HUES48 (cell line): ENCODE measurements at regions not wholly inside any gene's neighbourhood (a gene's known extent, or its start where the extent isn't known, plus 50 kb on each side); places are given as distances from the start of the nearest gene placed in this dataset.
"Not testable (repeated sequence)": the region's sequence is repeated elsewhere in the genome, so short reads cannot be mapped to it uniquely, and the experiment has no call there.

Source experiments
- H3K27ac ChIP-seq: one replicate; pipeline ENCODE4 v1.7.0; 2013; ENCODE audit warnings: low read depth, low read length, inconsistent platforms
- H3K27me3 ChIP-seq: 2 replicates; pipeline ENCODE4 v1.6.1; 2013; ENCODE audit warnings: mild to moderate bottlenecking, low read length; ENCODE audit not compliant: control insufficient read depth, insufficient read depth
- H3K36me3 ChIP-seq: 2 replicates; pipeline ENCODE4 v1.6.1; 2013; ENCODE audit warnings: low read length; ENCODE audit not compliant: control insufficient read depth, insufficient read depth
- H3K4me1 ChIP-seq: 2 replicates; pipeline ENCODE4 v1.6.1; 2013; ENCODE audit warnings: mild to moderate bottlenecking, low read length; ENCODE audit not compliant: control insufficient read depth, insufficient read depth
- H3K4me3 ChIP-seq: 2 replicates; pipeline ENCODE4 v1.5.1; 2013; ENCODE audit warnings: mild to moderate bottlenecking, low read depth, low read length
- H3K9ac ChIP-seq: 2 replicates; pipeline ENCODE4 v1.6.1; 2013; ENCODE audit warnings: mild to moderate bottlenecking, low read depth, low read length, moderate library complexity
- H3K9me3 ChIP-seq: 2 replicates; pipeline ENCODE4 v1.6.1; 2013; ENCODE audit warnings: low read length; ENCODE audit not compliant: control insufficient read depth, insufficient read depth

DNA sequence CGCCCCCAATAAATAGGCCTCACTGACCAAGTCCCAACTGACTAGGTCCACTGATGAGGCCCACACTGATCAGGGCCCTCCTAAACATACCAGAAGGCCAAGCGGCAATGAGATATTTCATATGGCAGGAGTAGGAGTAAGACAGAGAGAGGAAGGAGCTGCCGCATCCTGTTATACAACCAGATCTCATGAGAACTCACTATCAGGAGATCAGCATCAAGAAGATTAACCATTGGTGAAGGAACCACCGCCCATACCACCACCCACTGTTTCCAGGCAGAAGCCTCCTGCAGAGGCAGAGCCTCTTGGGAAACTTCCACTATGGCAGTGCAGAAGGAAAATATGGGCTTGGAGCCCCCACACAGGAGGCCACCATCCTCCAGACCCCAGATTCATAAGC lies 95.0 kb upstream of the CTSV start:
- not testable (repeated sequence) for H3K27me3 ChIP-seq, H3K4me1 ChIP-seq, H3K9me3 ChIP-seq, H3K9ac ChIP-seq, H3K4me3 ChIP-seq, H3K27ac ChIP-seq
- peaks cover 67% of the 10 kb centered on the region for H3K36me3 ChIP-seq

DNA sequence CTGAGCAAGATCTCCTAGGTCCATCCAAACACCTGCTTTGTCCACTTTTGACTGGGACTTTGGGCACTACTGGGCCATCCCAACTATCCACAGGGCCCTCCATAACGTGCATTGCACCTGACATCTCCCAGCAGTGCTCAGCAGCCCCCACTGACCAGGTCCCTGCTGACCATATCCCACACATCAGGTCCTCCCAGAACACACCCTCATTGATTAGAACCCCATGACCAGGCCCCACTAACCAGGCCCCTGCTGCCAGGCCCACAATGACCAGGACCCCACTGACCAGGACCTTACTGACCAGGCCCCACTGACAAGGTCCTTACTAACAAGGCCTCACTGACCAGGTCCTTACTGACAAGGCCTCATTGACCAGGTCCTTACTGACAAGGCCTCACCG lies 93.9 kb upstream of the CTSV start:
- no peaks in the 10 kb centered on the region for H3K4me1 ChIP-seq
- H3K27ac ChIP-seq = no peak overlapping the region
- H3K36me3 ChIP-seq = peaks cover 67% of the 10 kb centered on the region
- no peaks in the 10 kb centered on the region for H3K9me3 ChIP-seq
- H3K4me3 ChIP-seq = no peak overlapping the region
- H3K27me3 ChIP-seq = no peaks in the 10 kb centered on the region
- H3K9ac ChIP-seq = no peak overlapping the region

DNA sequence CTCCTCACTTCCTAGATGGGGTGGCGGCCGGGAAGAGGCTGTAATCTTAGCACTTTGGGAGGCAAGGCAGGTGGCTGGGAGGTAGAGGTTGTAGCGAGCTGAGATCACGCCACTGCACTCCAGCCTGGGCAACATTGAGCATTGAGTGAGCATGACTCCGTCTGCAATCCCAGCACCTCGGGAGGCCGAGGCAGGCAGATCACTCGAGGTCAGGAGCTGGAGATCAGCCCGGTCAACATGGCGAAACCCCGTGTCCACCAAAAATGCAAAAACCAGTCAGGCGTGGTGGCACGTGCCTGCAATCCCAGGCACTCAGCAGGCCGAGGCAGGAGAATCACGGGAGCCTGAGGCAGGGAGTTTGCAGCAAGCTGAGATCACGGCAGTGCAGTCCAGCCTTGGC lies 91.9 kb upstream of the CTSV start:
- H3K4me3 ChIP-seq, H3K9me3 ChIP-seq, H3K27me3 ChIP-seq, H3K4me1 ChIP-seq, H3K9ac ChIP-seq, H3K27ac ChIP-seq: not testable (repeated sequence)
- H3K36me3 ChIP-seq = peaks cover 70% of the 10 kb centered on the region

DNA sequence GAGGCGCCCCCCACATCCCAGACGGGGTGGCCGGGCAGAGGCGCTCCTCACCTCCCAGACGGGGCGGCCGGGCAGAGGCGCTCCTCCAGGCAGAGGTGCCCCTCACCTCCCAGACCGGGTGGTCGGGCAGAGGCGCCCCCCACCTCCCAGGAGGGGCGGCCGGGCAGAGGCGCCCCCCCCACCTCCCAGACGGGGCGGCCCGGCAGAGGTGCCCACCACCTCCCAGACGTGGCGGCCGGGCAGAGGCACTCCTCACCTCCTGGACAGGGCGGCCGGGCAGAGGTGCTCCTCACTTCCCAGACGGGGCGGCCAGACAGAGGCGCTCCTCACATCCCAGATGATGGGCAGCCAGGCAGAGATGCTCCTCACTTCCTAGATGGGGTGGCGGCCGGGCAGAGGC lies 91.4 kb upstream of the CTSV start:
- peaks cover 68% of the 10 kb centered on the region for H3K36me3 ChIP-seq
- not testable (repeated sequence) for H3K27ac ChIP-seq

DNA sequence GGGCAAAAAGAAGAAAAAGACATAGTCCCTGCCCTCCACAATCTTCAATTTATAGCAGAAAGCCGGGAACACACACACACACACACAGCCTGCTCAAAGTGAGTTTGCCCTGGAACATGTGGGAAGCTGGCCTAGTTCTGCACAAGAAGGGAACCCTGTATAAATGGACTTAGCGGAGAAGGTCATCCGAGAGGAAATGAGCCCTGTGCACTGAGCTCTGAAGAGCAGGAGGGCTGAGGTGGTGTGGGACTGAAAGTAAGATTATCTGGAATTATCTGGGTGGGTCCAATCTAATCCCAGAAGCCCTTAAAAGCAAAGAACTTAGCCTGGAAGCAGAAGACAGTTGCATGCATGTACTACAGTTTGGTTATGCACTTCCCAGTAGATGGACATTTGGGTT lies 90.0 kb upstream of the CTSV start:
- peaks cover 72% of the 10 kb centered on the region for H3K36me3 ChIP-seq

More for the DNA sequence above, 91.4 kb upstream of the CTSV start:
- not testable (repeated sequence) for H3K4me1 ChIP-seq, H3K9ac ChIP-seq, H3K4me3 ChIP-seq, H3K9me3 ChIP-seq, H3K27me3 ChIP-seq

DNA sequence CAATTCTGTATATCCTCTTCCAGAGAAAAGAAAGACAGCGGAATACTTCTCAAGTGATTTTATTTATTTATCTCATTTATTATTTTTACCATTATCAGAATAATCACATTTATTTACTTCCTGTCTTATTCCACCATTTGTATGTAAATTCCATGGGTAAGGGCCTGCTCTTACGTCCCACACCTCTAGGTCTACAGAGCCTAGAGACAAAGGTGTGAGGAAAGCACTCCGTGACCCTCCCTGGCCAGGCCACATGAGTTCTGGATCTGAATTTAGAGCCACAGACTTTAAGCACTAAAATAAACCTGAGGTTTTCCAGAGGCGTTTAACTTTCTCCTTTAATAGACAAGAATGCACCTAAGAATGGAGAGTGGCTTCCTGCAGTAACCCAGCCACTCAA lies 85.3 kb upstream of the CTSV start:
- Histone ChIP-seq H3K4me3 (no peak overlapping the region), H3K4me1 (no peaks in the 10 kb centered on the region), H3K9me3 (no peaks in the 10 kb centered on the region), H3K36me3 (peaks cover 83% of the 10 kb centered on the region), H3K27me3 (no peaks in the 10 kb centered on the region), H3K9ac (no peak overlapping the region), H3K27ac (no peak overlapping the region)

More for the DNA sequence above, 90.0 kb upstream of the CTSV start:
- Histone ChIP-seq H3K4me1 (no peaks in the 10 kb centered on the region), H3K4me3 (no peak overlapping the region), H3K9ac (no peak overlapping the region), H3K27ac (no peak overlapping the region), H3K9me3 (no peaks in the 10 kb centered on the region), H3K27me3 (no peaks in the 10 kb centered on the region)

DNA sequence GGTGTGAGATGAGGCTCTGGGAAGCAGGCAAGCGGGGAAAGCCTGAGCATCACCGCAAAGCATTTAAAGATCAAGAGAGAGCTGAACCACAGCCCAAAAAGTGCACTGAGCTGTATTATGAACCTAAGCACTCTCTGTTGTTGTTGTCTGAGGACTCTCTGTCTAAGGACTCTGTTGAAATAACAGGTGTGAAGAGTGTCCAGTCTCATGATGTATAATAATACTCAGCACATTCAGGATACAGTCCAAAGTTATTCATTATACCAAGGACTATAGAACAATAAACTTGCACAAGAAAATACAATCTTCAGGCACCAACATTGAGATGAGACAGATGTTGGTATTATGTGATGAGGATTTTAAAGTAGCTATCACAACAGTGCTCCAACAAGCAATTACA lies 71.8 kb upstream of the CTSV start:
- H3K4me3 ChIP-seq = no peak overlapping the region
- no peak overlapping the region for H3K27ac ChIP-seq
- peaks cover 23% of the 10 kb centered on the region for H3K36me3 ChIP-seq
- H3K4me1 ChIP-seq = no peaks in the 10 kb centered on the region
- H3K27me3 ChIP-seq = no peaks in the 10 kb centered on the region
- H3K9ac ChIP-seq = no peak overlapping the region
- no peaks in the 10 kb centered on the region for H3K9me3 ChIP-seq

DNA sequence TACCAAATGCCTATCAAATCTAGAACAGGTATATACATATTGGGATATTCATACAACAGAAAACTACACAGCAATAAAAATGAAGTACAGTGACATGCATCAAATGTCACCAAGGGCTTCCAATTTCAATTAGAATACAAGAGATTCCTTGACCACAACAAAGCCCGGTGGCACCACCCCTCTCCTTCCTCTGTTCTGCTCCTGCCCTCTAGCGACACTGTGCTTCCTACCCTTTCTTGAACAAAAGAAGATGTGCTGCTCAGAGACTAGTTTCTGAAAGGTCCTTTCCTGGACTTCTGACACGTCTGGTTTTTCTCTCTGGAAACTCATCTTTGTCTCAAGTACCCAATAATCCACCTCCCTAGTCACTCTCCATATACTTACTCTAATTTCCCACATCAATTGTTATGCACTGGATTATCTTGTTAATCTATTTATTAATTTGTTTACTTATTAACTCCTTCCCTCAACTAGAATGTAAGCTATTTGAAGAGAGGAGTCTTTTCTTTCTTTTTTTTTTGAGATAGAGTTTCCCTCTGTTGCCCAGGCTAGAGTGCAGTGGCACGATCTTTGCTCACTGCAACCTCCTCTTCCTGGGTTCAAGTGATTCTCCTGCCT lies 70.4 kb upstream of the CTSV start:
- H3K9ac ChIP-seq = no peak overlapping the region
- H3K27me3 ChIP-seq = no peaks in the 10 kb centered on the region
- no peak overlapping the region for H3K4me3 ChIP-seq
- H3K36me3 ChIP-seq = peaks cover 10% of the 10 kb centered on the region
- H3K9me3 ChIP-seq = no peaks in the 10 kb centered on the region
- no peaks in the 10 kb centered on the region for H3K4me1 ChIP-seq
- no peak overlapping the region for H3K27ac ChIP-seq

DNA sequence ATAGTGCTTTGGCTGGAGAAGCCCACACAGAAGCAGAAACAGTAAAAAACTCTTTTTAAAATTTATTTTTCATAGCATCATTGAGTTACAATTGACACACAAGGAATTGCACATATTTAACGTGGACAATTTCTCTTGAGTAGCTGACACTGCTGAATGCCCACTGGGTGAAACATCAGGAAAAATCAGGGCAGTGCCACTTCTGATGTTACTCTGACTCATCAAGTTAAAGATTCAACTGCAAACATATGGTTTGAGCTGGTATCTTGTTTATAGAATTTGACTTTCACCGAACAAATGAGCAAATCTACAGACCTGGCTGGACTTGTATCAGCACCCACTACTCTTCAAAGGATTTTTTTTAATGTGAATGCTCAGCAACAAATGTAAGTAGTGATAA lies 66.3 kb upstream of the CTSV start:
- not testable (repeated sequence) for H3K4me1 ChIP-seq, H3K9ac ChIP-seq

DNA sequence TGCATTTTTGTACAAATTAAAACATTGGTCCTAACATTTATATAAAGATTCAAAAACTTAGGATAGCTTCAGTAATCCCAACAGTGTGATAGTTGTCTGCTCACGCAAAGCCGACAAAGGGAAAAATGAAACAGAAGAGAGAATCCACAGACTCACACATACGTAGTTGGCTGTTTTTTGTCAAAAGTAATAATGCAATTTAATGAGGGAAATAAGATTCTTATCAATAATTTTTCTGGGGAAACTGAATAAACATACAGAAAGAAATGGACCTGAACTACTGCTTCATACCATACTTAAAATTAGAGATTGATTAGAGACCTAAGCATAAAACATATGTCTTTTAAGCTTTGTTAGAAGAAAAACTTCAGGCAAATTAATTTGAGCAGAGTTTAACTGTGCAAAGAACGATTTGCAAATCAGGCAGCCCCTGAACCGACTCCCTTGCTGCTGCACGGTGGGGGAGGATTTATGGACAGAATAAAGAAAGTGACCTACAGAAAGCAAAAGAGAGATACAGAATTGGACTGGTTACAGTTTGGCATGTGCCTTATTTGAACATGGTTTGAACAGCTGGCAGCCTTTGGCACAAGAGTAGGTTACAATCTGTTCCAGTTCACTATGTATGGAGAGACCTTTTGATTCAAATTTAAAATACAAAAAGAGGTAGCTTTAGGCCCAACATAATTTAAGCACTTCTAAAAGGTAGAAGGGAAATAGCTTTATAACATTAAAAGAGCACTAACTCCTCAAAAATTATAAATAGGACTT lies 64.9 kb upstream of the CTSV start:
- H3K4me1 ChIP-seq, H3K9ac ChIP-seq, H3K4me3 ChIP-seq, H3K27ac ChIP-seq, H3K9me3 ChIP-seq, H3K36me3 ChIP-seq, H3K27me3 ChIP-seq: not testable (repeated sequence)

More for the DNA sequence above, 66.3 kb upstream of the CTSV start:
- H3K27ac ChIP-seq, H3K4me3 ChIP-seq, H3K9me3 ChIP-seq, H3K36me3 ChIP-seq, H3K27me3 ChIP-seq: not testable (repeated sequence)

DNA sequence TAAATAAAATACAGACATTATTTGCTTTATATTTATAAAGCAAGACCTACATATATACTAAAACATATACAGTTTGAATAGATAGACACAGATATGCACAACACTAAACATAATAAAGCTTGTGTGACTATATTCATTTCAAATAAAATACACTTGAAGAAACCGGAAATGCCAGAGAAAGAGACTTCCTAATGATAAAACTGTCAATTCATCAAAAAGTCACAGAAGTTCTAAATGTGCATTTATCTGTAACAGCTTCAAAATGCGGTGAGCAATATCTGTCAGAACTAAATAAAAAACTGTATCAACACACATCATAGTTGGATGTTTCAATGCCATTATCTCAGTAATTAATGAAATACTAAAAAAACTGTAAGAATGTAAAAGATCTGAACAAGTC lies 60.6 kb upstream of the CTSV start:
- not testable (repeated sequence) for H3K9me3 ChIP-seq, H3K4me3 ChIP-seq, H3K36me3 ChIP-seq, H3K4me1 ChIP-seq, H3K9ac ChIP-seq, H3K27ac ChIP-seq, H3K27me3 ChIP-seq
